ENCODE measurements at regions not wholly inside any gene's neighbourhood (a gene's known extent, or its start where the extent isn't known, plus 50 kb on each side); places are given as distances from the start of the nearest gene placed in this dataset.

DNA sequence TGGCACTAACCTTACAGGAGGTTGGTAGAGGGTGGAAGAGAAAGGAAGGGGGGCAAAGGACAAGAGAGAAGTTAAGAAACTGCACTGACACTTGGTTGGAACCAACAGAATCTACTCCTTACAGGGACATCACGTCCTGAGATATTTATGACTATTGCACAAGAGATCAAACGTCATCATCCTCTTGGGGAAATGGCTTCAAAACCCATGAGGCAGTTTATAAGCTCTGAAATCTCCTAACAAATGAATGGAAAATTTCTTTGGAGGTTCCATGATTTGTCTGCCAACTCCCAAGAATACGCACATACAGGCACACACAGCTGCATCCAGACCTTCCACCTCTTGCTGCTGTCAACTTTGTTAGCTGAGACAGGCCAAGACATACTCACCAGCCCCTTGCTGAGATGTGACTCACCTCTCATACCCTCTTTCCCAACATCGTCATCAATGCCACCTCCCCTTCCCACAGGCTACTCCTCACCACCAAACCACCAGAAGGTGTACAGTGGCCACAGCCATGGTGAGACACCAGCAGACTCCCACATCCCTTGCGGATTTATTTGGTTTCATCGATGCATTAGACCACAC, 135.5 kb downstream of the SETD4 start:
- intact Hi-C loops (cut with DNase I; ENCODE audit: low total_unique reads) = no loop called here
- peaks cover 0 to 3% (median 0%) of the 10 kb centered on the region in 6 donors for H3K4me1 ChIP-seq
- peaks cover 0 to 17% (median 0%) of the 10 kb centered on the region in 7 donors for H3K27me3 ChIP-seq (replicated peaks in 1 of 7)
- no peak overlapping the region for H3K27ac ChIP-seq
- TF ChIP-seq POLR2A (IDR thresholded peaks at IDR 0.05) (no peak), POLR2AphosphoS5 (IDR thresholded peaks at IDR 0.05) (no peak)
- no peaks in the 10 kb centered on the region for H3K9me3 ChIP-seq
- no peaks in the 10 kb centered on the region for H3K36me3 ChIP-seq
- 64 to 87% (median 70%) methylated on average over 6 of the region's 6 CpGs for WGBS, 5 donors
- no peak overlapping the region for H3K4me3 ChIP-seq
- no peak for DNase-seq

DNA sequence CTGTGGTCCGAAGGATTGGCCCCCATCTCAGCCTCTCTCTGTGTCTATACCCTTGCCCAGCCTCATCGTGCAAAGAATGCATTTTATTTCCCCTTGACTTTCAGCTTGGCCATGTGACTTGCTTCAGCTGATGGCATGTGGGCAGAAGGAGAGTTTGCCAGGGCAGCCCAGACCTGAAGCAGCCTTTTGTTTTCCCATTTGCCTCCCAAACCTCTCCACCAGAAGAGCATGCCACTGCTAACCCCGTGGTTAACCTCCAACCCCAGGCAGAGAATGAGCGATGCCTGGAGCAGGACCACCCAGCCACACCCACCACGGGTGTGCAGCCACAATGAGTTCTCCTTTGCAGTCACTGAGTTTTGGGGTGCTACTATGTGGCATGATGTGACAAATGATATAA, 136.4 kb downstream of the SETD4 start:
- Histone ChIP-seq H3K36me3 (no peaks in the 10 kb centered on the region), H3K9me3 (peaks cover 0 to 3% (median 0%) of the 10 kb centered on the region in 8 donors), H3K27me3 (replicated peaks in 1 of 7) (peaks cover 0 to 17% (median 0%) of the 10 kb centered on the region in 7 donors), H3K4me3 (no peak overlapping the region), H3K4me1 (peaks cover 0 to 3% (median 0%) of the 10 kb centered on the region in 6 donors), H3K27ac (no peak overlapping the region)
- TF ChIP-seq POLR2AphosphoS5 (IDR thresholded peaks at IDR 0.05) = no peak
- intact Hi-C loops (cut with DNase I; ENCODE audit: low total_unique reads) = no loop called here
- DNase-seq = no peak
- 53 to 82% (median 72%) methylated on average over 5 of the region's 5 CpGs for WGBS, 5 donors

DNA sequence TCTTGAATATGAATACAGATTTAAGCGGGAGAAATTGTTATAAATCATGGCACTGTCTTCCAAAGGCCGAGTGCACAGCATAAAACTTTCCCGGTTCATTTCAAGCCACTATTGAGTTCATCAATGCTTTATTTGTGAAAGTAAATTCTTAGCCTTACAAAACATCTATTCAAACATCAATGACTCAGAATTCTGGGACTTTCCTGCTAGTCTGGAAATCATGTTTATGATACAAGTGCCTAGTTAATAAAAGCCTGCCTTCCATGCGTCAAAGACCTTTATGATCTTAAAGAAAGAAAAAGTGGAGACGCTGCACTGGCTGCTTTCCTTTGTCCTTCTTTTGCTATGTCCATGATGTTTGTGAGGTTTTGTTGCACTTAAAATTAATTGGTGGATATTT, 137.7 kb downstream of the SETD4 start:
- Histone ChIP-seq H3K27me3 (replicated peaks in 1 of 7) (peaks cover 0 to 17% (median 0%) of the 10 kb centered on the region in 7 donors), H3K36me3 (no peaks in the 10 kb centered on the region), H3K4me3 (no peak overlapping the region), H3K4me1 (peaks cover 0 to 3% (median 0%) of the 10 kb centered on the region in 6 donors), H3K9me3 (peaks cover 0 to 3% (median 0%) of the 10 kb centered on the region in 8 donors), H3K27ac (no peak overlapping the region)
- WGBS, 5 donors = 79 to 86% (median 82%) methylated on average over 5 of the region's 5 CpGs
- no peak for DNase-seq
- intact Hi-C loops (cut with DNase I; ENCODE audit: low total_unique reads) = no loop called here
- TF ChIP-seq, protein P1, sequence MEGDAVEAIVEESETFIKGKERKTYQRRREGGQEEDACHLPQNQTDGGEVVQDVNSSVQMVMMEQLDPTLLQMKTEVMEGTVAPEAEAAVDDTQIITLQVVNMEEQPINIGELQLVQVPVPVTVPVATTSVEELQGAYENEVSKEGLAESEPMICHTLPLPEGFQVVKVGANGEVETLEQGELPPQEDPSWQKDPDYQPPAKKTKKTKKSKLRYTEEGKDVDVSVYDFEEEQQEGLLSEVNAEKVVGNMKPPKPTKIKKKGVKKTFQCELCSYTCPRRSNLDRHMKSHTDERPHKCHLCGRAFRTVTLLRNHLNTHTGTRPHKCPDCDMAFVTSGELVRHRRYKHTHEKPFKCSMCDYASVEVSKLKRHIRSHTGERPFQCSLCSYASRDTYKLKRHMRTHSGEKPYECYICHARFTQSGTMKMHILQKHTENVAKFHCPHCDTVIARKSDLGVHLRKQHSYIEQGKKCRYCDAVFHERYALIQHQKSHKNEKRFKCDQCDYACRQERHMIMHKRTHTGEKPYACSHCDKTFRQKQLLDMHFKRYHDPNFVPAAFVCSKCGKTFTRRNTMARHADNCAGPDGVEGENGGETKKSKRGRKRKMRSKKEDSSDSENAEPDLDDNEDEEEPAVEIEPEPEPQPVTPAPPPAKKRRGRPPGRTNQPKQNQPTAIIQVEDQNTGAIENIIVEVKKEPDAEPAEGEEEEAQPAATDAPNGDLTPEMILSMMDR (IDR thresholded peaks at IDR 0.05 in 8 of 11, conservative IDR thresholded peaks at IDR 0.05 in 3 of 11) = no peak
- TF ChIP-seq POLR2AphosphoS5 (IDR thresholded peaks at IDR 0.05) (no peak), POLR2A (IDR thresholded peaks at IDR 0.05) (no peak)

DNA sequence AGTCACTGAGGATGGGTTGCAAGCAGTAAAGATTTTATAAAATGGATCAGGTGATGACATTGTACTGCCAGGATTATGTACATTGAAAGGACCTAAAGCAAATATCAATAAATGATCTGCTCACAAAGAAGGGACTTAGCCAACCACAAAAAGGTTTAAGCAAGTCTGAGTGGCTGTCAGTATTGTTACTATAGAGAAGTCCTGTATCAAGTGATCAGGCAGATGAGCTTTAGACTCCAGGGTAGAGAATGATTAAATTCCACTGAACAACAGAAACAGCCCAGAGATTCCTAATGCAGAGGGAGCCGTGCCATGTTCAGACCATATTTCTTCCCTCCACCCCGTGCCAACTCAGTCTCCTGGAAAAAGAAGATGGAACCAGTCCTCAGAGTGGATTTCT, 138.9 kb downstream of the SETD4 start:
- no peak overlapping the region for H3K27ac ChIP-seq
- DNase-seq = no peak
- peaks cover 0 to 3% (median 0%) of the 10 kb centered on the region in 6 donors for H3K4me1 ChIP-seq
- H3K4me3 ChIP-seq = no peak overlapping the region
- TF ChIP-seq POLR2AphosphoS5 (IDR thresholded peaks at IDR 0.05) (no peak), POLR2A (IDR thresholded peaks at IDR 0.05) (no peak)
- TF ChIP-seq, protein P1 (IDR thresholded peaks at IDR 0.05 in 8 of 11, conservative IDR thresholded peaks at IDR 0.05 in 3 of 11) = no peak
- whole genome bisulfite sequencing, 5 donors = 50 to 85% (median 78%) methylated on average over 2 of the region's 2 CpGs
- no peaks in the 10 kb centered on the region for H3K36me3 ChIP-seq
- intact Hi-C loops (cut with DNase I; ENCODE audit: low total_unique reads) = no loop called here
- H3K9me3 ChIP-seq = peaks cover 0 to 3% (median 0%) of the 10 kb centered on the region in 8 donors
- peaks cover 0 to 17% (median 0%) of the 10 kb centered on the region in 7 donors for H3K27me3 ChIP-seq (replicated peaks in 1 of 7)

DNA sequence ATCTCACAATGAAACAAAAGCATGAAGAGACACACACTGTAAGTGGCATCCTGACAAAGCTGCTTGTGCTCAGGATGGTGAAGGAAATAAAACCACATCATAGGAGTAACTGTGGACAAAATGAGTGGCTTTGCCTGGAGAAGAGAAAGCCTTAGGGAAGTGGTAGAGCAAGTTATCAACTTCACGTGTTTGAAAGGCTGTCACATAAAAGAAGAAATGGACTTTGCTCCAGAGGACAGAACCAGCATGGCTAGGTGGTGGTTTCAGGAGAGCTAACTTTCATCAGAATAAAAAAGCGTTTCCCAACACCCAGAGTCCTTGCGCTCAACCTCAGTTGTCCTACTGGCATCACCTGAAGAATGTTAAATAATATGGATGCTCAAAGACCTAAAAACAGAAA, 139.9 kb downstream of the SETD4 start:
- no peak overlapping the region for H3K27ac ChIP-seq
- 48 to 87% (median 80%) methylated on average over 3 of the region's 3 CpGs for WGBS, 5 donors
- intact Hi-C loops (cut with DNase I; ENCODE audit: low total_unique reads) = no loop called here
- H3K27me3 ChIP-seq (replicated peaks in 1 of 7) = peaks cover 0 to 17% (median 0%) of the 10 kb centered on the region in 7 donors
- TF ChIP-seq, protein P1 (IDR thresholded peaks at IDR 0.05 in 8 of 11, conservative IDR thresholded peaks at IDR 0.05 in 3 of 11) = no peak
- TF ChIP-seq POLR2A (IDR thresholded peaks at IDR 0.05) = no peak
- TF ChIP-seq POLR2AphosphoS5 (IDR thresholded peaks at IDR 0.05) = no peak
- H3K9me3 ChIP-seq = peaks cover 0 to 10% (median 4%) of the 10 kb centered on the region in 8 donors
- DNase-seq = no peak
- H3K36me3 ChIP-seq = no peaks in the 10 kb centered on the region
- H3K4me1 ChIP-seq = peaks cover 0 to 1% (median 0%) of the 10 kb centered on the region in 6 donors
- H3K4me3 ChIP-seq = no peak overlapping the region

Data from spleen (tissue), 11 donors.